ENCODE measurements at regions not wholly inside any gene's neighbourhood (a gene's known extent, or its start where the extent isn't known, plus 50 kb on each side); places are given as distances from the start of the nearest gene placed in this dataset.
"Not testable (repeated sequence)": the region's sequence is repeated elsewhere in the genome, so short reads cannot be mapped to it uniquely, and the experiment has no call there.

DNA sequence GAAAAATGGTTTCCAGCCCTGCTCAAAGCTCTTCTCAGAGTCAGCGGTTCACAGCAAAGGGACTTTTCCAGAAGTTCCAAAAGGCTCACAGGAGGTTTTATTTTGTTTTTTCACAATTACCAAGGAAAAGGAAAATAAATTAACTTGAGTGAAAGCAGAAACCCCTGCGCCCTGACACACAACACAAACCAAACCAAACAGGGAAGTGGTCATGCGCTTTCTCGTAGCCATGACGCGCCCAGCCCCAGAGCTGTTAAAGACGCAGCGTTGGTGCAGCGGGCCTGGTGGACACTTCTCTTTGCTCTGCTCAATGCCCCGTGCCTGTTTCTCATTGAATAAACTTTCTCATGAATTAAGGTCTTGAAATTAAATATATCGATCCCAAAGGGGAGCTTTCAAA, 134.4 kb upstream of the LYZL2 start:
- no peak for DNase-seq (ENCODE audit: low read depth)

DNA sequence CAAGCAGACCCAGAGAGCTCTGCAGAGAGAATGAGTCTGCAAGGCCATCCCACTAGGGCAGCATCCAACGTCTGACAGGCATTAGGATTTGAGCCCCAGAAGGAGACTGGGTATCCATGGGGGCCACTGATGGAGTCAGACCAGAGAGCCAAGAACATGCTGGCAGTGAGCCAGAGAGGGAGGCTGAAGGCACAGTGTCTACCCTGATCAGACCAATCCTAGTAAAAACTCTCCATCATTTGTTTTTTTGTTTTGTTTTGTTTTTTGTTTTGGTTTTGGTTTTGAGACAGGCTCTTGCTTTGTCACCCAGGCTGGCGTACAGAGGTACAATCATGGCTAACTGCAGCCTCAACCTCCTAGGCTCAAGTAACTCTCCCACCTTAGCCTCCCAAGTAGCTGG, 133.1 kb upstream of the LYZL2 start:
- no peak for DNase-seq (ENCODE audit: low read depth)

DNA sequence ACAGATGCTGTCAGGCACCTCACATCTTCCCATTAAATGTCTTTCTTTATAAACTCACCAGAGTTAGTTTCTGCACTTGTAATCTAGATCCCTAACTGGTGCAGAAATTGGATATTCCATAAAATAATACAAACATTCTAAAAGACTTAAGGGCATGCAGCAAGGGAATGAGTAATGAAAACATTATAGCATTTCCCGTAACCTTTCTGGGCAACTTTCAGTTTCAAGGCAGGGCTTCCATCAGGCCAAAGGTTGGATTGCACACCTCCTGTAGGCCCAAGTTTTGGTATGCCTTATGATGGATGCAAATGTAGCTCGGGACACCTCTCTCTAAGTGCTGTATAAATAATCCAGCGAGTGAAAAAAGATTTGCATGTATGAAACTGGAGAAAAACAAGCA, 129.9 kb upstream of the LYZL2 start:
- no peak for DNase-seq (ENCODE audit: low read depth)

DNA sequence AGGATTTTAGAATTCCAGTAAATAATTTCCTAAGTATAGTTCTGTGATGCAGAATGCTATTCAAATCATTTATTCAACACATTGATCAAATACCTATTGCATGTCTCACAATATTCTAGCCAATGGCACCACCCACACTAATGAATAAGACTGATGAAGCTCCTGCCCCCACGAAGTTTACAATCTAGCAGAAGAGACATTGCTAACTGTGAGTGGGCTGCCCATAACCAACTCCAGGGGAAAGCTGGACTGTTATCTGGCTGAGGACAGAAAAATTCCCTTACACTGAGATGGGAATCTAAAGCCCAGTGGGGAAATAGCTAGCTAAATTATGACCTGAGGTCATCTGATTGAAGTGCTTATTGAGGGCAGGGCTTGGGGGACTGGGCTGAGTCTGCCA, 128.8 kb upstream of the LYZL2 start:
- DNase-seq (ENCODE audit: low read depth) = no peak

DNA sequence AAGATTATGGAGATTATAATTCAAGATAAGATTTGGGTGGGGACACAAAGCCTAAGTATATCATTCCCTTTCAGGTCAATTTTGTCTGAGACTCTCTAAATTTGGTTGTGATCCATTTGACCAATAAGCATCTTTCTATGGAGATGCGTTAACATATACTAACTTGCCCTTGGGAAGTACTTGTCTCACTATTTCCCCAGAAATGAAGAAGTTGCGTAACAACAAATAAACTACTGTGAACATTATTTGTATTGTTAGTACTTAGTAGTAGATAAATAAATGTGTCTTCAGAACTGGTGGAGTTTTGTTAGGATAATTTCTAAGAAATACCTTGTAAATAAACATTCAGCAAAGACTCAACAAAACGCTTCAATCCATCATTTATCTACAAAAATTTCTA, 127.3 kb upstream of the LYZL2 start:
- no peak for DNase-seq (ENCODE audit: low read depth)

DNA sequence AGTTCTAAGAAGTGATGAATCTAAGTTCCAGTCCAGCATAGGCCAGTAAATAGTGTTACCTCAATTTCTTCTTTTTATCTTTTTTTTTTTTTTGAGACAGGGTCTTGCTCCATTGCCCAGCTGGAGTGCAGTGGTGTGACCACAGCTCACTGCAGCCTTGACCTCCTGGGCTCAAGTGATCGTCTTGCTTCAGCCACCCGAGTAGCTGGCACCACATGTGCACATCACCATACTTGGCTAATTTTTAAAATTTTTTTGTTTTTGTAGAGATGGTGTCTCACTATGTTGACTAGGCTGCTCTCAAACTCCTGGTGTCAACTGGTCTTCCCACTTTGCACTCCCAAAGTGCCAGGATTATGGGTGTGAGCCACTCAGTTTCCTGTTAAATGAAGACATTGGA, 126.6 kb upstream of the LYZL2 start:
- no peak for DNase-seq (ENCODE audit: low read depth)

DNA sequence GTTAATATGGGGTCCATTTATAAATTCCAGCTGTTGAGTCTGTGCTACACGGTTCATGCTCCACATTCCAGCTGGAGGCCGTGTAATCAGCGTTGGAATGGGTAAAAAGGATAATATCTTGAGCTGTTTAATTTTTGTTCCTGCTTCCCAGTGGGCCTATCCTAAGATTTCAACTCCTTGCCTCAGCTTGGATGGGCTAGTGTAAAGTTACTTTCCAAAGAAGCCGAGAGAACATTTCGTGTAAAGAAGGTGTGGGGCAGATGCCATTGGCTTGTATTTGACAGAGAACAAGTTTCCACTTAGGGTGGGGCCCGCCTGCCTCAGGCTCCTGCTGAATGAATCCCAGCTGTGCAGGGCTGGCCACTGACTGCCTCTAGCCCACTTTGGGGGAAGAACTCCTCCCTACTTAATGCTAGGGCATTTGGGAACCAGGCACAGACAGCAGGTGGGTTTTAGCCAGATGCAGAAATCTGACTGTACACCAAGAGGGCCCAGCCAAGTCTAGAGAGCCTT, 125.9 kb upstream of the LYZL2 start:
- no peak for DNase-seq (ENCODE audit: low read depth)

DNA sequence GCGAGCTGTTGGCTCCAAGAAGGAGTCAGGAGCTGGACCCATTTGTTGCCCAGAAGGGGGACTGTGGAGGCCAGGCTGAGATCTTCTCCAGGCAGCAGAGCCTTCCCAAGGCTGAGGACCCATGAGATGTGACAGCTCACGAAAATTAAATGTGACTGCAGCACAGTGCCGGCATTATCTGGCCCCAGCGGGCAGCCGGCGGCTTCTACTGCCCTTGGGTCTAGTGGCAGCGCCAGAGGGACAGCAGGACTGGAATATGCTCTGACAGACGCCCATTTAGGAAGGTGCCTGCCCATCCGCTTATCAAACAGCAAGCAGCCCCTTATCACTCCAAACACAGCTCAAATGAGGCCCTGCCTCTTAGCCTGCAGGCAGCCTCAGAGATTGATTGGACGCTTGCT, 122.9 kb upstream of the LYZL2 start:
- DNase-seq (ENCODE audit: low read depth) = no peak

DNA sequence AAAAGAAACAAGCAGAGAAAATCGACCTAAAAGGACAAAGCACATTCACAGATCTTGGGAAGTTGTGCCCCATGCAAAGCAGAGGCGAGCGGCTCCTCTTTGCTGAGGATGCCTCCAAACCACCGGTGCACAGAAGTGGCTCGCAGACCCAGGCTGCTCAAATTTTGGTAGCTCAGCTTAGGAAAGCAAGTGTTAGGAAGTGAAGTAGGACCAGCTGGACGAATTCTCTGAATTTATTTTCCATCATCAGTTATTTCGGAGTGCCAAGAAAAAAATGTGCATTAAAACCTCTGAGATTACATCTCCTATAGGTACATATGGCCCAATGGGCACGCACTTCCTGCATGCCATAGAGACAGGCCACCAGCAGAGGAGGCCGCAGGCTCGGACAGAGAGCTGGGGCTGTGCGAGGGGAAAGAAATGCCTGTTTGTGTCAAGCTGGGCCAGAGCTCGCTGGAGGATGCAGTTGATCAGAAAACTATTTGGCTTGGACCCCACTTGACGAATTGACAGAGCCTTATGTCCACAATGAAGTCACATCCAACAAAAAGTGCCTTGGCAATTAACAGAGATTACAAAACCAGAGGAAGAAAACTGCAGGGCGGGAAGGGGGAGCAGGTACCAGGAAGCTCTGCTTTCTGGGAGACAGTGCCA, 122.3 kb upstream of the LYZL2 start:
- peak; percentile 64 for DNase-seq (ENCODE audit: low read depth)

DNA sequence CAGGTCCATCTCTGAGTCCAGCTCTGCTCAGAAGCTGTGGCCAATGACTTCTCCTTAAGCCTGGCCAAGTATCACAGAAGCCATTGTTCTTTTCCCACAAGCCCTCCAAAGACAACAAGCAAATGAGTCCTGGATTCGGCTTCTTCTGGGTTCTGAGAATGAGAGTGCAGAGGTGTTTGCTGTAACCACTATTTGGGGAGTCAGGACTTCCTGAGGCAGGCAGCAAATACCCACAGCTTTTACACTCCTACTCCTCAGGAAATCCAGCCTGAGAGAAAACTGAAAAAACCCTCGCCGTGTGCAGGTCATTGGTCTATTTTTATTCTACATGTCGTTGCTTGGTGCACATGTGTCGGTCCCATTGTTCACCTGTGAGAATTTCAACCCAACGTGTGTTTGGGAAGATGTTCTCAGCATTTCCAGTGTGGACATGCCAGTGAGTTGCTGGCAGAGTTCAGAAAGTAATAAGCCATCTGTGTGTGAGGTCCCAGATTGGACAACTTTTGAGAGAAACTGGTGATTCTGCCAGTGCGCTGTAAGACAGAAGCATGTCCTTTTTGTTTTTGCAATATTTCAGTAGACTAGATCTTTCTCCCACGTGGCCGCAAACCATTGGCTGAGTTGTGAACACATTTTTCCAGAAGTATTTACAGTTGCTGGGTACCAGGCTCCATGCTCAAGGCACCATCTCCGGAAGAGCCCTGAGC, 121.6 kb upstream of the LYZL2 start:
- DNase-seq (ENCODE audit: low read depth) = no peak

DNA sequence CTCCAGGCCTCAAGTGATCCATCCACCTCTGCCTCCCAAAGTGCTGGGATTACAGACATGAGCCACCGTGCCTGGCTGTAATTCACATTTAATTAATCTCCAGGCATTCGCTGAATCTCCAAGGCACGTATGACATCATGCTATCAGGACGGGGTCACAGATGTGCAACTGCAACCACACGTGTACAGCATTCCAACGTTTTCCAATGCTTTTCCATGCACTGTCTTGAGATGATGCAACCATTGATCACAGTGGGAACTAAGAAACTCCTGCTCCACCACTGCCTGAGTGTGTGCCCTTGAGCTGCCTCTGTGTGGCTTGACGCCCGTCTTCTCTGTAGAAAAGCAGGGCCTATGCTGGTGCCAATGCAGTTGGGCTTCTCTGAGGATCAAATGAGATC, 119.8 kb upstream of the LYZL2 start:
- DNase-seq (ENCODE audit: low read depth) = no peak

DNA sequence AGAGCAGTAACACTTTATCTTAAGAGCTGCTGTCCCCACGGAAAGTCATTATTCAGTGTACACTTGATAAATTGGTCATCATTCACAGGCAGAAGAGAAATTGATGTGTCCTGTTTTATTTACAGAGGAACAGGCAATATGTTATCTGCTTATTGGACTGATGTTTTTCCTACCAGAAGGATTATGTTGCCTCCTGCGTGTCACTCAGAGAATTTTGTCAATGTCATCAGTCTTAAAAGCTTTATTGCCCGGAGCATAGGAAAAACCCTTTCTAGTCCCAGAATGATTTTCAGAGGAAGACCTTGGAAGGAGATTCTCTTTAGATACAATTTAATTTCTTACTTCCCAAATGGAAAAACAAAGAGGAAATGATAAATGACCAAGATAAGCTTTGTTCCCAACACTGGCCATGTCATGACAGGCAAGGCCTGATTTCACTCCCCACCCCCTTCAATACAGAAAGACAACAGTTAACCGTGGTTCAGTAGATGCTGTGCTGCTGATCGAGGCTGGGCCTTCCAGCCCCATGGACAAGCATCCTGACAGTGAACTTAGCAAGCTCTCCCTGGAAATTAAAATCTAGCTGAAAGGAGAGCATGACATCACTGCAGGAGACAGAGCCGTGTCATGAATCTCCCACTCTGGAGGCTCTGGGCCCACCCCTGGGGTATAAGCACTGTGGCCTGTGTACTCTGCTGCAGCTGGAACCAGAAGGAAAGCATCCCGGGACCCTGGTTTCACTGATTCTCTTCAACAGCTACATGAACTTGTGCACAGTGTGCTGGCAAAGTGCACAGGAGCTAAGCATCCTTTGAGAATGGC, 118.8 kb upstream of the LYZL2 start:
- DNase-seq (ENCODE audit: low read depth) = no peak

DNA sequence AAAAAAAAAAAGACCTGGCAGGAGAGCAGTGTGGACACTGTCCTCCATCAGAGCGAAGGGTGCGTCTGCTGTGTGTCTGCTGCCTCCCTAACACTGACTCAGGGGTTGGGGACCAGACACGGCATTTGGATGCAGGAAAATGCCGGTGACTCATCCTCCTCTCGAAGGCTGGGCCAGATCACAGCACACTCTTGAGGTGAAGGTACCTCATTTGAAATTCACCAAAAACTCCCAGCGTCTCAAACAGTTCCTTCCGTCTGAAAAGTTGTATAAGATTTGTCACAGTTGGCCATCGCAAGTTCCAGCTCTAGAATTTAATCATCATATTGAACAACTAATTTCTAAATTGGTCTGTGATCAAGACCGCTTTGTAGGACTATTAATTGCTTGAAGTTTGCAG, 118.1 kb upstream of the LYZL2 start:
- DNase-seq (ENCODE audit: low read depth) = peak; percentile 34

DNA sequence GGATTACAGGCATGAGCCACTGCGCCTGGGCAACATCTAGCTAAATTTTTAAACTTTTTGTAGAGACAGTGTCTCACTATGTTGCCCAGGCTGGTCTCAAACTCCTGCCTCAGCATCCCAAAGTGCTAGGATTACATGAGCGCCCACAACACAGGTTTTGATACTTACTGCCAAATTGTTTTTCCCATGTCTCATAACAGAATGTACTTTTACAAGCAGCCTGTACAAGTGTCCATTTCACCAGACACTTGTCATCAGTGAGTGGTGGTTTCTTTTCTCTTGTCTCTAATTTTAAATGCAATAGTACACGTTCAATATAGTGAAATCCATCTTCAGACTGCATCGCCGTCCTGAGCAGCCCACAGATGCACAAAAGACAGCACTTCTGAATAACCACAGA, 116.4 kb upstream of the LYZL2 start:
- DNase-seq (ENCODE audit: low read depth) = no peak

DNA sequence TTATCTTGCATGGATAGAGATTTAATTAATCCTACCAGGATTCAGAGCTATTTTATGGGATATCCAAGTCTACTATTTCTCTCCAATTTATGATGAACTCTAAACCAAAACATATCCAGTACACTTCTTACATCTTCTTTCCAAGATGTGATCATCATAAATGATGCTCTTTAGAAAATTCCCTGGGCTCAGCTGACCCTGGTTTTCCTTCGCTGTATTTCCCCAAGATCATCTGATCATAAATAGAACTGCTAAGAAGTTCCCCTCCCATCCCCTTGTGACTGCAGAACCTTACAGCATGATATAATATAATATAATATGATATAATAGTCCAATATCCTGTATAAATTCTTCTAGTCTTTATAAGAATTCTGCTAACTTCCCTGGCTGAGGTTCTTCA, 114.6 kb upstream of the LYZL2 start:
- DNase-seq (ENCODE audit: low read depth) = no peak

DNA sequence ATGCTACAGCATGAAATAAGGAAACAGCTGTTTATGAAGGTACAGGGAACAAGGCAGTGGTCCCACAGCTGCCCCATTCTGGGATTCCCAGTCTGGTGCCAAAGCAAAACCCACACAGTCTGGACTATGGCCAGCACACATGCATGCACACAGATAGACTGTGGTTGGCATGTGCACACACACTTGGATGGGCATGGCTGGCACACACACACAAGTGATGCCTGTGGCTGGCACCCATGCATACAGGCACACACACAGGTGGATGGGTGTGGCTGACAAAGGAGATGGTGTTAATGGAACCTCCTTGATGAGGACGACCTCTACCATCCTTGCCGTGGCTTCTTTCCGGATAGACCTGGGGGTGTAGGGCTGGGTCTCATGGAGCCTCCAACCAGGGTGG, 114.0 kb upstream of the LYZL2 start:
- DNase-seq (ENCODE audit: low read depth) = no peak

DNA sequence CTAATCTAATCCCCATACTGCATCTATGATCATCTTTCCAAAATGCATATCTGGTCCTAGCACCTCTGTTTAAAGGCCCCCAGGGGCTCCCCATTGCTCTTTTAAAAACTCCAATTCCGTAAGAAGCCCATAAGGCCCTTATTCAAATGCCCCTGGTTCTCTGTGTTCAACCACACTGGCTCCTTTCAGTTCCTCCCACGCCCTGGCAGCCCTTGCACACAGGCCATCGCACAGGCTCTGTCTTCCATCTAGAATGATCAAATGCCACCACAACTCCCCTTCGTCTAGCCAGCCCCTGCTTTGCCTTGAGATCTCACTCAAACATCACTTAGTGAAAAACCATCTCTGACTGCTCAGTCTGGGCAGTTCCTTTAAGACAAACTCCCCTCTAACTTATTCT, 112.9 kb upstream of the LYZL2 start:
- DNase-seq (ENCODE audit: low read depth) = no peak

DNA sequence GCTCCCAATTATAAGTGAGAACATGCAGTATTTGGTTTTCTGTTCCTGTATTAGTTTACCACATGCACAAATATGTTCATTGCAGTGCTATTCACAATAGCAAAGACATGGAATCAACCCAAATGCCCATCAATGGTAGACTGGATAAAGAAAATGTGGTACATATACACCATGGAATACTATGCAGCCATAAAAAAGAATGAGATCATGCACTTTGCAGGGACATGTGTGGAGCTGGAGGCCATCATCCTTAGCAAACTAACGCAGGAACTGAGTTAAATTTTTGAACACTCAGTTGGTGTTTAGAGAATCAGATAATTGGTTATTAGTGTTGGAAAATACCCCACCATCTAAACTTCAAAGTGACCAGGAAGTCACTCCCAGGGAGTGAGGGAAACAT, 111.2 kb upstream of the LYZL2 start:
- not testable (repeated sequence) for DNase-seq (ENCODE audit: low read depth)

DNA sequence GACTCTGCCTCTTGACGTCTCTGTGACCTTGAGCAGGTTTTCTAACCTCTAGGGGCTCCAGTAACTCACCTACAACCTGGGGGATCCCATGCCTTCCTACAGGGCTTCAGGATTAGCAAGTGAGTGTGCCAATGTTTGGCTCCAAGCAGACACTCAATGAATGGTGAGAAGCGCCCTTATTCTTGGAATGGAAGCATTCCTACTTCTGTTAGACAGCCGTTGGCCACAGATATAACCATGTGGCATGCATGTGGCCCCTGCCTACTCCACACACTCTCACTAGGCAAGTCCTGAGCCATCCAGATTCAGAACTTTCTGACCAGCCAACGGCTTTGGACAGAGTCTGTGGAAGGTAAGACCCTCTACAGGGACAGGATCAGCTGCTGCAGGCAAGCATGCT, 108.9 kb upstream of the LYZL2 start:
- DNase-seq (ENCODE audit: low read depth) = no peak

DNA sequence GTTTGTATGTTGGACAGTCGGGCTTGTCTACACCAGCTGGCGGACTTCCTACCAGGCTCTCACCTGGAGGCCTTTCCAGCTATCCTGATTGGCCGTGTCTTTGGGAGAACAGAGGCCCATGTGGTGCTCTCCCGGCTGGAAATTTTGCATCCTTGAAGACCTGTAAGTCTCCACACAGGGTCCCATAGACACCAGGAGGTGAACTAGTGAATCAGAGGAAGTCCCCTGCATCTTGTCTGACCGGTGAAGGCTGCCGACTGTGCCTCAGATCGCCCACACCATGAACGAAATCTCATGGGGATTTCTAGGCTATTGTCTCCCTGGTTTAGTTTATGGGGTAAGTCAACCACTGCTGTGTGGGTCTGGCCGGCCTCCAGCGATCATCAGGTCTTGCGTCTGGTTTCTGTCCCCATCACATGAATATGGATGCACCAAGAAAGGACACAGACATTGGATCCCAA, 108.4 kb upstream of the LYZL2 start:
- no peak for DNase-seq (ENCODE audit: low read depth)

DNA sequence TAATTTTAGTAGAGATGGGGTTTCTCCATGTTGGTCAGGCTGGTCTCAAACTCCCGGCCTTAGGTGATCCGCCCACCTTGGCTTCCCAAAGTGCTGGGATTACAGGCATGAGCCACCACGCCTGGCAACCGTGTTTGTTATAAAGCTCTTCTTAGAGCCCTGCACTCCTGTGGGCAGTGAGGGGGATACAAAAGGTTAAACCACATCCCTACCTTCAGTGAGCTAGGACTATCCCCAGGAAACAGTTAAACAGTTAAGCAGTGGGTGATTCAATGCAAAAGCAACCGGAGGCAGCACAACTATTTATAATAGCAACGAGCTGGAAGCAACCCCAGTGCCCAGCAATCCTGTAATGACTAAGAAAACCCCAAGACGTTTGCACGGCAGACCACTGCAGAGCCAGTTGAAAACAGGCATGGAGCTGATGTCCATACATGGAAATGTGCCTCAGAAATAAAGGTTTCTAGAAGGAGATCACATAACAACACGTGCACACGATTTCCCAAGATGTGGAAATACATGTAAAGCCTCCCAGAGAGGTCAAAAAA, 107.2 kb upstream of the LYZL2 start:
- DNase-seq (ENCODE audit: low read depth) = no peak

DNA sequence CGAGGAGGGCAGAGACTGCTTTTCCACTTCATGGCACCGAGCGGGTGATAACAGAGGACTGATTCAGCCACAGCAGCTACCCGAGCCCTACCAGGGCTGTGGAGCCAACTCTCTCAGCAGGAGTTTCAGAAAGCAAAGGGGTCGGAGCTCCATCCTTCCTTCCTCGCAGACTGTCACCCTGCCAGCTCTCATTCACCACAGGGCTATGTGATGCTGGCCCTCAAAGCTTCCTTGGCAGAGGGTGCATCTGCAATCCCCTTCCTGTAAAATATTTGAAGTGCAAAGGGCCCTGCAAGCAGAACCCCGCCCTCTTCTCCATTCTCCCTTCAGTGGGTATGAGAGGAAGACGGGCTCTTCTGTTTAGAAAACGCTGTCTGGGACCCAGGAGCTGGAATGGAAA, 105.3 kb upstream of the LYZL2 start:
- DNase-seq (ENCODE audit: low read depth) = no peak

DNA sequence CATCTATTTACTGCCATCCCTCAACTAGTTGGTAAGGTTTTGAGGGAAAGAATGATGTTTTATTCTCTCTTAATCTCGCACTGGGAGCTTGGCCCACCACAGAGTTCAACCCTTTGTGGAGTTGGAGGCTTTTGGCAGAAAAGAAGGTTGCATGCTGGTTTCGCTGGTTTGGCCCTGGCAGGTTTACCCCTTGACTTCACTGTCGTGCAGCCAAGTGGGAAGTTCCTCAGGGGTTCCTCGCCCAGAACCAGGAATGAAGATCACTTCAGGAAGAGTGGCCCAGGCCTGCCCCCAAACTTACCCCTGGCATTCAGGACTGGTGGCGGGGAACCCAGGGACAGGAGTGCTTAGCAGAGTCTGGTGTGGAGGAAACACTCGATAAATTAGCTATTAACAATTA, 103.1 kb upstream of the LYZL2 start:
- no peak for DNase-seq (ENCODE audit: low read depth)
